ENCODE measurements at regions not wholly inside any gene's neighbourhood (a gene's known extent, or its start where the extent isn't known, plus 50 kb on each side); places are given as distances from the start of the nearest gene placed in this dataset.
"Not testable (repeated sequence)": the region's sequence is repeated elsewhere in the genome, so short reads cannot be mapped to it uniquely, and the experiment has no call there.

DNA sequence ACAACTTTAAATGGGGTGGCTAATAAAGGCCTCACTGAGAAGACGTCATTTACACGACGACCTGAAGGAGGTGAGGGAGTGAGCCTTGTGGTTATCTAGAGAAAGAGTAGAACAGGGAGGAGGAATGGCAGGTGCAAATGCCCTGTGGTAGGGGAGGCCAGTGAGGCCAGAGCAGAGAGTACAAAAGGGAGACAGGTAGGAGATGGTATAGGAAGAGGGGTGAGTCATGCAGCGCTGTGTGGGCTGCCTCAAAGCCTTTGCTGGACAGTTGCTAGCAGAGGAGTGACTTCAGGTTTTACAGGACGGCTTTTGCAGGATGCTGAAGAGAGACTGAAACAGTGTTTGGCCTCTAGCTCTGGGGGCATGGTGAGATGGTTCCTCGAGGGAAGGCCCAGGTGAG, 116.0 kb downstream of the IER5 start:
- no peak for DNase-seq

DNA sequence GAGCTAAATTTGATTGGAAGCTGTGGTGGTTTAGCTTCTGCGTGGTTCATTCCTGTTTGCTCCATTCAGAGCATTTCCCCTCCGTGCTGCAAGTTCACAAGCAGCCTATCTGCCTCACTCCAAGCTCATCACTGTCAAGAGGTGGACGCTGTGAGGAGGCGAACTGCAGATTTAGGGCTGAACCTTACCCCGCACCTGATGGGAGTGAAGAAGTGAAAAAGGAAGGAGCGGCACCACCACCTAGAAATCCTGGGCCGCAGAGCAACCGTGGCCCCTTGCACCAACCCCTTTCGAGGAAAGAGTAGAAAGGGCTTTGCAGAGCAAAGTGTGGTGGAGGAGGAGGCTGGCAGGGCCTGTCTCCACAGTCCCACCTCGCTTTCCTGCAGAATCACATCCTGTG, 117.4 kb downstream of the IER5 start:
- no peak for DNase-seq

DNA sequence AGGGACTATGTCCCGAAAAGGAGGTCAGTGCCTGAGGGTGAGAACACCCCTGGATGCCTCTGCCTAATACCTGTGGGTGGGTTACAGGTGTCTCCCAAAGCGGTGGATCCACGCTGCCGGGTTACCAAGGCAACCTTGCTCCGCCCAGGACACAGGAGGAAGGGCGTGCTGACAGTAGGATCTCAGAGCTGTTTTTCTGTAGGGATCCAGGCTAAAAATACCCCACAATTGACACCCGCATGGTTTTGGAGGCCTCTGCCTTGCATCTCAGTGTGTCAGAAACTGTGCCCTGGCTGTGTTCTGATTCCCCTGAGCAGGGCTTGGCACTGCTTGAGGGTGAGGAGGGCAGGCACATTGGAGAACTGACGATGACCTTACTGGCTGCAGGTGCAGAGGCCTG, 118.0 kb downstream of the IER5 start:
- no peak for DNase-seq

DNA sequence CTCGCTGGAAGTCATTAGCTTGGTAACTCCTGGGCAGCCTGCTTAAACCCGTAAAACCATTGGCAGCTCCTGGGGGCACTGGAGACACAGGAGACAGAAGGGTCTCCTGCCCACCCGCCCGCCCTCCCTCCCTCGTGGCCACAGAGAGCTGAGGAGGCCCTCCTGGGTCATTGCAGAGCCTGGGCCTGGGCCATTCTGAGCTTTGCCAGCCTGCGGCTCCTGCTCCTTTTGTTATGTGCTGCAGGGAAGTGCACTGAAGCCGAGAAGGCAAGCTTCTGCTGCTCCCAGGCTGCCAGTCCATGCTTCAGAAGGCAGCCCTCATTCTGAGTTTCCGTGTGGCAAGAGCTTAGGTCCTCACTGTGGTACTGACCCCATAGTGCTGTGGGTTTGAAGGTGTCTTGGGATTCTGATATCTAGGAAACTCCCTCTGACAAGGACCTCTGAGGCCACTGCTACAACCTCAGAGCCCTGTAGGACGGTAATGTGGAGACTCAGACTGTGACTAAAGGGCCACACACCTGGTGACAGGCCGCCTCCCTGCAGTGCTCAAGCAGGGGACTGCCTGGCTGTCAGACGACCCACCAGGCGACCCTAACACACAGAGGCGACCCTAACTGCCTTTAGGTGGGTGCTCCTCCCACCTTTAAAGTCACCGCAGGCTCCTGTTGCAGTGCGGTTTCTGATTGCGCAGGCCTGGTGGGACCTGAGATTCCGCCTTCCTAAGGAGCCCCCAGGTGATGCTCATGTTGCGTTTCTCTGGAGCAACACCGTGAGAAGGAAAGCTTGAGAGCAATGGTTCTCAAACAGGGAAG, 118.7 kb downstream of the IER5 start:
- DNase-seq = no peak

DNA sequence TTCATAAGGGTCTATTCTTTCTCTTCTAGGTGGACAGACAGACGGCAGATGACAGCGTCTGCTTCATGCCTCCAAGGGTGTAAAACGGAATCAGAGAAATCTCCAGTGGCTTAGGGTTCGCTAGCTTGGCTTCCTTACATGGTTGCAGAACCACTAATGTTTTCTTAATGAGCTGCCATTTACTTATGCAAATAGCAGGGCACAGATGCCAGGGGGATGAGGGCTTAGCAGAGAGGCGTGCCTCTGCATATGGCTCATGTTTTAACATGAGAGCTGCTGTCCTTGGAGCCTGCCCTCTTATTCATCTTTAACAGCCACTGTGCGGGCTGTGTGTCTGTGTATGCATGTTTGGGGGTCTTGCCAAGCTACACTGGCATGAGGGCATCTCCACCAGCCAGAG, 119.6 kb downstream of the IER5 start:
- no peak for DNase-seq

DNA sequence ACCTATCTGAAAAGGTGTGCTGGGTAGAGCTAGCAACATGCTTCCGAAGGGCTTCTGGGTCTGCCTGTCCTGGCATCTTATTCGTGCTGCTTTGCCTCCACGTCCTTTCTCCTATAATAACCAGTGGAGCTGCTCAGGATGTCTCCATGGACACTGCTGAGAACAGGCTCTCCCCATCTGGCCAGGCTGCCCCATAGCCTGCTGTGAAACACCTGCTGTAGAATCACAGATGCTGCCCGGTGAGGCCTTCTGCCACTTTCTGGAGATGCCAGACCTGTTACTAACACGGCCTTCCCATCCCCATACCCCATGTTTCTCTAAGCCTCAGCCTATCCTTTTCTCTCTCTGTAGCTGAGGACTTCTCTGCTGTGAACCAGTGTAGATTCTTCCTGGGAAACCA, 120.5 kb downstream of the IER5 start:
- DNase-seq = no peak

DNA sequence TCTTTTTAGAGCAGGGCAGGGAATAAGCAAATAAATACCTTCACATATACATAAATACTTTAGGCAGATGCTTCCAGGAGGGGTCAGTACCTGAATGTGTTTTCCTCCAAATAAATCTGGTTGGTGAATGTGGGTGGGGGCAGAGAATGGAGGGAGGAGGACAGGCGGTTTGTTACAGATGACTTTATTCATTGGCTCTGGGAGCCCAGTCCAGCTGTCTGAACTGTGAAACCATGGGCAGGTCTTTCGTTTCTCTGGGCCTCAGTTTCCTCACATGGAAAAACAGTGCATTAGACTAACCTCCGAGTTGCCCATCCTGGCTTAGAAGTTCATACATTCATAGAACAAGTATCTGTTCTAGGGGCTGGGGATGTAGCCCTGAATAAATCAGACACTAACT, 124.6 kb downstream of the IER5 start:
- DNase-seq = no peak

DNA sequence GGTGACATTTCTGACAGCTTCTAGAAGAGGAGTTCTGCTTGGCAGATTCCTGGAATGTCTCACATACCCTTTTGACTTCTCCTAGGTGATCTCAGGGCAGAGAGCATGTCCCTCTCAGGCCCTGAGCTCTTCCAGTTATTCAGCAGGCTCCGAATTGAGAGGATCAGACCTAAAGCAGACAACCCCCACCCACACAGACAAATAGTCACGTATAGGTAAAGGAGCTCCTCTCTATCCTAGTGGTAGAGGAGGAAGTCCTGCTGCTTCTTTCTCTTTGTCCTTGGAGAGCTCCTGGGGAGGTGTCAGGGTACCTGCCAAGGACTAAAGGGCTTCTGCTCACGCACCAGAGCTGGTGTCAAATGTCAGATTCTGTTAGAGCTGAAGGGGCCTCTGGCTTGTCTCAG, 128.1 kb downstream of the IER5 start:
- no peak for DNase-seq

DNA sequence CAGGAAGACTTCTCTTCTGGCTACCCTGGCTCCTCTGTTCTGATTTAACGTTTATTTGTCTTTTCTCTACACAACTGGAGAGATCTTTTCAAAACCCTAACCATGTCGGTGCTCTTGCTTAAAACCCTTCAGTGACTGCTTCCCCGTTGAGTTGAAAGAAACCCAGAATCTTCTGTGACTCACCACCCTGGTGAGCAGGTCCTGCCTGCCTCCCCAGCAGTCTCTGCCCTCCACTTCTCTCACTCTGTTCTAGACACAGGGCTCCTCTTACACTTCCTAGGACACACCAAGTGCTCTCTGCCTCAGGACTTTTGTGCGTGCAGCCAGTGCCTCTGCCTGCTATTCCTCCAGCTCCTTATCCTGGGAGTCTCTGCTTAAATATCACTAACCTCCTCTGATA, 131.4 kb downstream of the IER5 start:
- no peak for DNase-seq

DNA sequence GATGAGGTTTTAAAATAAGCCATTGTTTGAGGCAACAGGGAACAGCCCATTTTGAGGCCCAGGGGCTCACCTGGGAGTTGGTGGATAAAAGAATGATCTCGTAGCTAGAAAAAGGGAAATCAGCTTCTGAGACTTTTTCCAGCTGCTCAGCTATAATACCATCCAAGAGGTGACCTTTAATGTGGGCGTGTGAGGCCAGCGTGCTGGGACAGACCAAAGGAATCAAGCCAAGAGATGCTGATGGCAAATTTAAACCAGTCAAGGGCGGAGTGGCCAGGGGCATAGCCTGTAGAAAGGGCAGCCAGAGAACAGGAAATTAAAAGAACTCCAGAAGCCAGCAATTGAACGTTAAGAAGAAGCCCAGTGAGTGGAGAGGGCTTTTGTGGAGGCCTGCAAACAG, 132.6 kb downstream of the IER5 start:
- DNase-seq = no peak

DNA sequence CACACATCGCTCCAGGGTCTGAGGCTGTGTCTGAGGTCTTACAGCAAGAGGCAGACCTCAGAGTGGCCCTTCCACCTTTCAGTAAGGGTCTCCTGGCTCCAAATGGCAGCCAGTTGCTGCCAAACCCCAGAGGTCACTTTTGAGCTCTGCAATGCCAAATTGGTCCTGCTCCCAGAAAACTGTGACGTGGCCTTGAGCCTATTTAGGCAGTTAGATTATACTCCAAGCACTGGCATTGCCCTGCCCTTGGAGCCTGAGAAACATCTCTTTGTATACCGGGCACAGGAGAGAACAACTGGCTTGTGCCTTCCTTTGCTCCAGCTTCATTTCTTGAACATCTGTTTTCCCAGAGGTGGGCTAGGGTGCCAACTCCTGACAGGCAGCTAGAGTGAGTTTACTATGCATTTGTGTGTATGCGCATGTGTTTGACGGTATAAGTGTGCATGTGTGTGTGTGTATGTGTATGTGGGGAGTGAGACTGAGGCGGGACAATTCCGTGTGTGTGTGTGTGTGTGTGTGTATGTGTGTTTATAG, 134.5 kb downstream of the IER5 start:
- no peak for DNase-seq

DNA sequence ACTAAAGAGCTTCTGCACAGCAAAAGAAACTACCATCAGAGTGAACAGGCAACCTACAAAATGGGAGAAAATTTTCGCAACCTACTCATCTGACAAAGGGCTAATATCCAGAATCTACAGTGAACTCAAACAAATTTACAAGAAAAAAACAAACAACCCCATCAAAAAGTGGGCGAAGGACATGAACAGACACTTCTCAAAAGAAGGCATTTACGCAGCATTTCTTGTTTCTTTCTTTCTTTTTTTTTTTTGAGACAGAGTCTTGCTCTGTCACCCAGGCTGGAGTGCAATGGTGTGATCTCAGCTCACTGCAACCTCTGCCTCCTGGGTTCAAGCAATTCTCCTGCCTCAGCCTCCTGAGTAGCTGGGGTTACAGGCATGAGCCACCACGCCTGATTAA, 138.2 kb downstream of the IER5 start:
- not testable (repeated sequence) for DNase-seq

DNA sequence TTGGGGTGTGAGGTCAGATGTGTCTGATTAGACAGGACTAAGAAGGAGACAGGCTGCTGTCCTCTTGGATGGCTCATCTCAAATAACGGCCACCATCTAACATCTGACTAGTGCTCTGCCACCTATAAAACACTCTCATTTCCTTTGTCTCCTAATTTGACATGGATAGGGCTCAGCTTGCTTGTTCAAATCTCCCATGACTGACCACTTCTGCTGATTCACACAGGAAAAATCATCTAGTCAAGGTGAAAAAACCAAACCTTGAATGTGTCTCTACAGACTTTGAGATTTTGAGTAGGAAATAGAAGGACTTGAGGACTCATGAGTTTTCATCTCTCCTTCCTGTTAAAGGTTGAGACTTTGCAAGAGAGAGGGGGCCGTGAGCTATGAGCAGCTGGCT, 150.6 kb downstream of the IER5 start:
- DNase-seq = no peak

DNA sequence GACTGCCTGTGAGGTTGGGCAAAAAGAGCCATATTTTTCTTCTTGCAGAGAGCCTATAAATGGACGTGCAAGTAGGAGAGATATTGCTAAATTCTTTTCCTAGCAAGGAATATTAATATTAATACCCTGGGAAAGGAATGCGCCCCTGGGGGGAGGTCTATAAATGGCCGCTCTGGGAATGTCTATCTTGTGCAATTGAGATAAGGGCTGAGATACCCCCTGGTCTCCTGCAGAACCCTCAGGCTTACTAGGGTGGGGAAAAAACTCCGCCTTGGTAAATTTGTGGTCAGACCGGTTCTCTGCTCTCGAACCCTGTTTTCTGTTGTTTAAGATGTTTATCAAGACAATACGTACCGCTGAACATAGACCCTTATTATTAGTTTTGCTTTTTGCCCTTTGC, 157.8 kb downstream of the IER5 start:
- DNase-seq = not testable (repeated sequence)

DNA sequence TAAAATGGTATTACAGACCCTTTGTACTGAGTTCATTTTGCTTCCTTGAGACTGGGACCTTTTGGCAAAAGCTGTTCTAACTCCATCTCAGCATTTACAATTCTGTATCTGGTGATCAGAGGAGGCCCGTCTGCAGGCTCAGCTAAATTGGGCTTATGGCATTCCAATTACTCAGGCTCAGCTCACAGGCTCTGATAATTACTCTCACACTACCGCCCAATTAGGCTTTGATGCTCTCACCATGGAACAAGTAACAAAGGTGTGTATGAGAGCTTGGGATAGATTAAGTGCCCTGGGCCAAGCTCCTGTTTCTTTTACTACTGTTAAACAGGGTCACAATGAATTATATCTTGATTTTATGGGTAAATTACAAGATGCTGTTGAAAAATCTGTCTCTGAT, 159.9 kb downstream of the IER5 start:
- DNase-seq = not testable (repeated sequence)

DNA sequence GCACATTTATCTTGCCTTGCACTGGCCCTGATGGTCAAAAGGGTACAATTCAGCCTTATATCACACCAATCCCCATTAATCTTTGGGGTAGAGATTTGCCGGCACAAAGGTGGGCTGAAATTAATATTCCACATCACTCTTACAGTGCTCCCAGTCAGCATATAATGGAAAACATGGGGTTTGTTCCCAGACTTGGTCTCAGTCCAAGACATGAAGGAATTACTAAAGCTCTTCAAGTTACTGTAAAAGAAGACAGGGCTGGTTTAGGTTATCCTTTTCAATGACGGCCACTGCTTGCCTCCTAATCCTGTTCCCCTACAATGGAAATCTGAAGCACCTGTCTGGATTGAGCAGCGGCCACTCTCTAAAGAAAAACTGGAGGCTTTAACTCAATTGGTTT, 160.7 kb downstream of the IER5 start:
- no peak for DNase-seq

DNA sequence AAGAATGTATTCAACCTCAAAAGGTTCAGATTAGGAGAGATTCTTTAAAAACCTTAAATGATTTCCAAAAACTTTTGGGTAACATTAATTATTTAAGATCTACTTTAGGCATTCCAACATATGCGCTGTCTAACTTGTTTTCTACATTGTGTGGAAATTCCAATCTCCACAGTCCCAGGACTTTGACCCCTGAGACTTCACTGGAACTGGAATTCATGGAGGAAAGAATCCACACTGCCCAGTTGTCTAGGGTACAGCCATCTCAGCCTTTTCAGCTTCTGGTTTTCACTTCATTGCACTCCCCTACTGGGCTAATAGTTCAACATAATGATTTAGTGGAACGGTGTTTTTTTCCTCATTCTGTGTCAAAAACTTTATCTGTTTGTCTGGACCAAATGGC, 161.5 kb downstream of the IER5 start:
- no peak for DNase-seq

DNA sequence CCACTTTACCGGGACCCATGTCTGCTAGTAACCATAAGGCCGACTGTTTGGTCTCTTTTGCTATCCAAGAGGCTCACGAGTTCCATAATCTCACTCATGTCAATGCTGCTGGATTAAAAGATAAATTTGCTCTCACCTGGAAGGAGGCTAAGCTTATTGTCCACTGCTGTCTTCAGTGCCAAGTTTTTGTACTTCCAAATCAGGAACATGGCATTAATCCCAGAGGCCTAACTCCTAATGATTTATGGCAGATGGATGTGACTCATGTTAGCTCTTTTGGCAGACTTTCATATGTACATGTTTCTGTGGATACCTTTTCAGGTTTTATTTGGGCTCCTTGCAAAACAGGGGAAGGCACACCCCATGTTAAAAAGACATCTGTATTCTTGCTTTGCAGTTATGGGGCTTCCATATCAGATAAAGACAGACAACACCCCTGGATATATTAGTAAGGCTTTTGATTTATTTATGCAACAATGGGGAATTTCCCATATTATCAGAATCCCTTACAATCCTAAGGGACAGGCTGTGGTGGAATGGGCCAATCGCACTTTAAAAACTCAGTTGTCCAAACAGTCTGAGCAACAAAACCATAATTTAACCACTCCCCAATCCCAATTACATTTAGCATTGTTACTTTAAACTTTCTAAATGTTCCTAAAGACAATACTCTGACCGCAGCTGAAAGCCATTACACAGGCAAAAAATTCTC, 162.7 kb downstream of the IER5 start:
- DNase-seq = no peak

DNA sequence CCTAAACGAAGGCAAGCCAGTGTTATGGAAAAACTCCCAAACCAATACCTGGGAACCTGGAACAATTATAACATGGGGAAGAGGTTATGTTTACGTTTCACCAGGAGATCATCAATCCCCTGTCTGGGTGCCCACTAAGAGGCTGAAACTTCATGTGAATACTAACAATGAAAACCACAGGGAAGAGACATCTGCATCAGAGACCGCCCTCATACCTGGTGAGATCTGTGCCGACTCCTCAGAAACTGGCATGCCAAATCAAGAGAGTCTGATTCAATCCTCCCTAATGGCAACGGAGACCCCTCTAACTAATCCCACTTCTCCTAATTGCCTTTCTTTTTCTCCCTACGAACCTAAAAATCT, 163.2 kb downstream of the IER5 start:
- DNase-seq = no peak

DNA sequence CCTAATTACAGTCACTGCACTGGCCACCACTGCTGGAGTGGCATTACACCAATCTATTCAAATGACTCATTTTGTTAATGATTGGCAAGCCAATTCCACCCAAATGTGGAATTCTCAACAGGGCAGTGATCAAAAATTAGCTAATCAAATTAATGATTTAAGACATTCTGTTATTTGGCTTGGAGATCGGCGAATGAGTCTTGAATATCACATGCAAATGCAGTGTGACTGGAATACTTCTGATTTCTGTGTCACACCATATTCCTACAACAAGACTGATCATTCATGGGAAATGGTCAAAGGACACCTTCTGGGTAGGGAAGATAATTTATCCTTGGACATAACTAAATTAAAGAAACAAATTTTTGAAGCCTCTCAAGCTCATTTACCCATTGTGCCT, 165.1 kb downstream of the IER5 start:
- not testable (repeated sequence) for DNase-seq

DNA sequence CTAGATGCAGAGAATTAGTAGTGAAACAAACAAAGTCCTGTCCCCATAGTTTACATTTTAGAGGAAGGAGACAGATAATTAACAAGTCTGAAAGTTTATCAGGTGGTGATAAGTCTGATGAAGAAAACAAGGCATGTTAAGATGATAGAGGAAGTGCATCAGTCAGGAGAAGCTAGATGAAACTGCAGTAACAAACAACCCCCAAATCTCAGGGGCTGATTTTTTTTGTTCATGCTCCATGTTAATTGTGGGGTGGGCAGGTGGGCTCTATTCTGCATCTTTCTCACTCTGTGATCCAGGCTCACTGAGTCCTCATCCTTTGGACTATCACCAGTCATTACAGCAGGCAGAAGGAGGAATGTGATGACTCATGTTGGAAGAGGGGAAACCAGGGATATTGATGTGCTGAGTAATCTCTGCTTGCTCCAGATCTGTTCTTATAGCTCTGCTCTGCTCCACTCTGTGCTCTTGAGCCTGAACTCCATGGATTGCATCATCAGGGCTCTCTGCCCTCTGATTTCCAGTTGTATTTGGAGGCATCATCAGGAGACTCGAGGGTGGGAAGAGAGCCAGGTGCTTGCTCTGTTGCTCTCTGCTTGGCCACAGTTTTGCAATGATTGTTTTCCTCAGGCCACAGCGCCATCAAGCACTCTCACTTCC, 166.9 kb downstream of the IER5 start:
- no peak for DNase-seq

DNA sequence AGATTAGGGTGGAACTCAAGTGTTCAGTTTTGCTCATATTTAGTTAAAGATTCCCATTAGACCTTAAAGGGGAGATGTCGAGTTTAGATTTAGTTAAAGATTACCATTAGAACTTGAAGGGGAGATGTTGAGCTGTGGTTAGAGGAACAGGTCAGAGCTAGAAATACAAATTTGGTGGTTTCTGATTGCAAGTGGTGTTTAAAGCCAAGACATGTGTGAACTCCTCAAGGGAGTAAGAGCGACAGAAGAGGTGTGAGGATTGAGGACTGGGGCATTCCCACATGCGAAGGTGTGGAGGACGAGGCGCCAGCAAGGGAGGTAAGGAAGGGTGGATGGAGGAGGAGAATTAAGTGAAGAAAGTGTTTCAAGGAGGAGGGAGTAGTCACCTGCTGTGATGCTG, 168.6 kb downstream of the IER5 start:
- no peak for DNase-seq

DNA sequence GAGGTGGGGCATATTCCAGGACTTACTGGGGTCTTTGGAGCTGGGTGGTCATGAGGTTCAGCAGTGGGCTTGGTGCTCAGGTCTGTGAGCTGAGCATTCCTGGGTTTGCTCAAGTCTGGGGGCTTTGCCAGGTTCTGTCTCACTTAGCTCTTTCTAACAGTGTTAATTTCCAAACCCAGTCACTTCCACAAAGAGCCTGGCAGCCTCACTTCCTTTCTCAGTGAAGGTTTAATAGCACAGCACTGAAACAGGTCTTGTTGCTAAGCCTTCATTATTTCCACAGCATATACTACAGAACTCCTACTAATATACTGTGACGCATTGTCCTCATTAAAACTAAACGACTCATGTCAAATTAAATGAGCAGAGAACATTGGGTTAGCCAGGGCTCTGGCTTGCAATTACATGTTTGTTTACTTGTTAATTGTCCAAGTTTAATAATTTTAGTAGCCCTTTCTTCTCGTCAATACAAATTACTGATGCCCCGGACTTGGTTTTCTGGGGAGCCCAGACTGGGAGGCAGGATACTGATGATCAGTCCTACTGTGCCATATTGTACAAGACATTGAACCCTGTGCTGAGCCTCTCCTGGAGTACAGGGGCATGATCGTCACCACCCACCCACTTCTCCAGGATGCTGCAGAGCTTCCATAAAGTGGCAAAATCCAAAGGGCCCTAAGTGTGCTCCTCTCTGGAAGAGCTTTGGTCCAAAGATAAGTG, 170.7 kb downstream of the IER5 start:
- no peak for DNase-seq
